Transverse colon (tissue), 4 donors: ENCODE measurements at regions not wholly inside any gene's neighbourhood (a gene's known extent, or its start where the extent isn't known, plus 50 kb on each side); places are given as distances from the start of the nearest gene placed in this dataset.

Experiments
- DNase-seq: peaks from one replicate; pipeline ENCODE4 v3.0.0-alpha.2; 2019
- H3K27ac ChIP-seq, 4 donors: fragments of 200-600 bp; sonication (generic); 2 replicates each; pipeline ENCODE4 v1.5.1; 2016 to 2018; ENCODE audit warnings: inconsistent platforms in 4 of 4
- H3K27me3 ChIP-seq: fragments of 200-600 bp; sonication (generic); 2 replicates; pipeline ENCODE4 v1.5.1; 2017; ENCODE audit warnings: inconsistent platforms
- H3K36me3 ChIP-seq, 4 donors: fragments of 200-600 bp; sonication (generic); 2 replicates each; pipeline ENCODE4 v1.5.1; 2017 to 2019; ENCODE audit warnings: inconsistent platforms in 4 of 4
- H3K4me1 ChIP-seq, 4 donors: fragments of 200-600 bp; sonication (generic); 2 replicates each; pipeline ENCODE4 v1.5.1; 2017 to 2020; ENCODE audit warnings: inconsistent platforms in 4 of 4
- H3K4me3 ChIP-seq, 4 donors: fragments of 200-600 bp; sonication (generic); 1 replicate in 1 of 4; 2 replicates in 3 of 4; pipeline versions ENCODE4 v1.5.1 to v1.6.1; 2017 to 2019; ENCODE audit warnings: inconsistent platforms in 4 of 4
- H3K9me3 ChIP-seq, 2 donors: fragments of 200-600 bp; sonication (generic); 2 replicates each; pipeline ENCODE4 v1.5.1; 2017 to 2019; ENCODE audit warnings: inconsistent platforms in 2 of 2
- EP300 ChIP-seq: sonication (generic); formaldehyde crosslinking; IDR thresholded peaks from one replicate; pipeline ENCODE4 v1.6.1; 2017; ENCODE audit warnings: antibody characterized with exemption, low read depth
- POLR2A ChIP-seq: fragments of 450-650 bp; IDR thresholded peaks from one replicate; pipeline ENCODE4 v1.6.1; 2016; ENCODE audit warnings: antibody characterized with exemption, mild to moderate bottlenecking, moderate library complexity
- POLR2AphosphoS5 ChIP-seq, 3 donors: sonication (generic); formaldehyde crosslinking; IDR thresholded peaks; one replicate each; pipeline ENCODE4 v1.6.1; 2016; ENCODE audit warnings: antibody characterized with exemption in 3 of 3
- WGBS, 2 donors: methylation state at CpG; one replicate each; pipeline ENCODE4 v1.1.5; 2018; ENCODE audit warnings: low coverage in 1 of 2; 5-methylcytosine and 5-hydroxymethylcytosine counted together
- in situ Hi-C, 4 donors: fragments of 200-750 bp; cut with MboI; loops; one replicate each; pipeline versions ENCODE4 v1.15.0 to v1.15.1; 2017; ENCODE audit warnings: low sequenced_read_pairs in 3 of 4, low pct_ligation_motif_present in 1 of 4, low pct_unique_long_range_greater_than_20kb in 1 of 4
- intact Hi-C: fragments of 100-400 bp; cut with DNase I; formaldehyde crosslinking; loops from one replicate; pipeline ENCODE4 v1.15.1; 2023; ENCODE audit warnings: low total_unique reads
- TF ChIP-seq, protein P1 (sequence below), 5 experiments: fragments of 200-600 bp in 3 of 5; fragments of 450-650 bp in 2 of 5; sonication (generic) in 3 of 5; IDR thresholded peaks; 1 replicate in 2 of 5; 2 replicates in 3 of 5; pipeline ENCODE4 v1.5.1; 2016 to 2017; ENCODE audit warnings: antibody characterized with exemption in 5 of 5, inconsistent platforms in 3 of 5, mild to moderate bottlenecking in 2 of 5, moderate library complexity in 1 of 5

DNA sequence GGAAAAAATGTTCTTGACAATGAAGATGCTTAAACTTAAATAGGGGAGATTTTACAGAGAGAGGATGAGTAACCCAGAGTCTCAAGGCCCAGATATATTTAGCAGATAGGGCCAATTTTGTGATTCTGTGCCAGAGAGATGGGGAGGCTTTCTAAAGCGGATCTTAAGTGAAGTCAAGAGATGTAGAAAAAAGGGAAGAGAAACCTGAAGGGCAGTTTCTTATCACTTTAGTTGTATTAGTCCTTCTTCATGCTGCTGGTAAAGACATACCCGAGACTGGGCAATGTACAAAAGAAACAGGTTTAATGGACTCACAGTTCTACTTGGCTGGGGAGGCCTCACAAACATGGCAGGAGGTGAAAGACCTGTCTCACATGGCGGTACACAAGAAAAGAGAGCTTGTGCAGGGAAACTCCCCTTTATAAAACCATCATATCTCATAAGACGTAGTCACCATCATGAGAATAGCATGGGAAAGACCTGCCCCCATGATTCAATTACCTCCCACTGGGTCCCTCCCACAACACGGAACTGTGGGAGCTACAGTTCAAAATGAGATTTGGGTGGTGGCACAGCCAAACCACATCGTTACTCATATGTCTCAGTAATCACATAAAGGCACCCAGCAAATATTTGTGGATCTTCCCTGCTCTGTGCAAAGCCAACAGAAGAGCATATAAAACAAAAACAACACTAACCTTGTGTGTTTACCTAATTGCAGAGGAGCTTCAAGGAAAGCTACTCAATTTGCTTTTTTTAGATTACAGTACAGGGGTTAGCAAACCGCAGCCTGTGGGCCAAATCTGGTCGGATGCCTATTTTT is 102.6 kb upstream of the MYCBP2 start:
- Histone ChIP-seq H3K27ac (no peak overlapping the region), H3K9me3 (no peaks in the 10 kb centered on the region), H3K27me3 (no peaks in the 10 kb centered on the region), H3K4me3 (no peak overlapping the region), H3K36me3 (no peaks in the 10 kb centered on the region), H3K4me1 (no peaks in the 10 kb centered on the region)
- WGBS, 2 donors = 71% methylated on average over 5 to 8 of the region's 8 CpGs
- TF ChIP-seq POLR2AphosphoS5 (IDR thresholded peaks at IDR 0.05) (no peak), POLR2A (no peak), EP300 (no peak)
- TF ChIP-seq, protein P1, sequence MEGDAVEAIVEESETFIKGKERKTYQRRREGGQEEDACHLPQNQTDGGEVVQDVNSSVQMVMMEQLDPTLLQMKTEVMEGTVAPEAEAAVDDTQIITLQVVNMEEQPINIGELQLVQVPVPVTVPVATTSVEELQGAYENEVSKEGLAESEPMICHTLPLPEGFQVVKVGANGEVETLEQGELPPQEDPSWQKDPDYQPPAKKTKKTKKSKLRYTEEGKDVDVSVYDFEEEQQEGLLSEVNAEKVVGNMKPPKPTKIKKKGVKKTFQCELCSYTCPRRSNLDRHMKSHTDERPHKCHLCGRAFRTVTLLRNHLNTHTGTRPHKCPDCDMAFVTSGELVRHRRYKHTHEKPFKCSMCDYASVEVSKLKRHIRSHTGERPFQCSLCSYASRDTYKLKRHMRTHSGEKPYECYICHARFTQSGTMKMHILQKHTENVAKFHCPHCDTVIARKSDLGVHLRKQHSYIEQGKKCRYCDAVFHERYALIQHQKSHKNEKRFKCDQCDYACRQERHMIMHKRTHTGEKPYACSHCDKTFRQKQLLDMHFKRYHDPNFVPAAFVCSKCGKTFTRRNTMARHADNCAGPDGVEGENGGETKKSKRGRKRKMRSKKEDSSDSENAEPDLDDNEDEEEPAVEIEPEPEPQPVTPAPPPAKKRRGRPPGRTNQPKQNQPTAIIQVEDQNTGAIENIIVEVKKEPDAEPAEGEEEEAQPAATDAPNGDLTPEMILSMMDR (IDR thresholded peaks at IDR 0.05) = no peak
- DNase-seq = no peak
- intact Hi-C loops (no loop called here), in situ Hi-C loops (no loop called here)

DNA sequence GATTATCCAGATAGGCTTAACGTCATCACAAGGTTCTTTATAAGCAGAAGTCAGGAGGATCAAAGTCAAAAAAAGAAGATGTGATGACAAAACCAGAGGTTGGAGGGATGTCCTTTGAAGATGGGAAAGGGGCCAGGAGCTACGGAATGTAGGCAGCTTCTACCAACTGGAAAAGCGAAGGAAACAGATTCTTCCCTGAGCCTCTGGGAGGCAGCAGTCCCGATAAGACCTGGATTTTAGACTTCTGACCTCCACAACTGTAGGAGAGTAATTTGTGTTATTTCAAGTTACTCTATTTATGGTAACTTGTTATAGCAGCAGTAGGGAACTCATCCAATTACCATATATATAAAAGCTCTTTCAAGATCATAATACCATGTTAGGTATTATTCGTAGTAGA is 98.8 kb upstream of the MYCBP2 start:
- intact Hi-C loops (no loop called here), in situ Hi-C loops (no loop called here)
- no peak for DNase-seq
- Histone ChIP-seq H3K36me3 (no peaks in the 10 kb centered on the region), H3K4me3 (no peak overlapping the region), H3K27me3 (no peaks in the 10 kb centered on the region), H3K27ac (no peak overlapping the region), H3K9me3 (no peaks in the 10 kb centered on the region), H3K4me1 (no peaks in the 10 kb centered on the region)
- WGBS, 2 donors = 77 to 78% methylated on average over 5 of the region's 5 CpGs
- TF ChIP-seq EP300 (no peak), POLR2A (no peak), POLR2AphosphoS5 (IDR thresholded peaks at IDR 0.05) (no peak)
- TF ChIP-seq, protein P1 (IDR thresholded peaks at IDR 0.05) = no peak

DNA sequence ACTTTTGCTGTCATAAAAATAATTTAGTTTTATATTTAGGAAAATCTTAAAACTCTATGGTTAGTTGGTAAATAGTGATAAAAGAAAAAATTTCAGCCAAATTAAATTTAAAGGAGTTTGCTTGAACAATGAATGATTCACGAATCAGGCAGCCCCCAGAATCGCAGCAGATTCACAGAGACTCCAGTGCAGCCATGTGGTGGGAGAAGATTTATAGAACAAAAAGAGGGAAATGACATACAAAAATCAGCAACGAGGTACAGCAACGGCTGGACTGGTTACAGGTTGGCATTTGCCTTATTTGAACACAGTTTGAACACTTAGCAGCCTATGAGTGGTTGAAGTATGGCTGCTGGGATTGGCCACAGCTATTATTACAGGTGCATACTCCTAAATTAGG is 96.4 kb upstream of the MYCBP2 start:
- intact Hi-C loops (no loop called here), in situ Hi-C loops (no loop called here)
- no peaks in the 10 kb centered on the region for H3K4me1 ChIP-seq
- WGBS, 2 donors = 55% methylated on average over 4 of the region's 4 CpGs; no CpG with 5 or more reads in 1 of the 2 donors
- no peak overlapping the region for H3K4me3 ChIP-seq
- H3K27me3 ChIP-seq = no peaks in the 10 kb centered on the region
- no peaks in the 10 kb centered on the region for H3K36me3 ChIP-seq
- TF ChIP-seq EP300 = no peak
- TF ChIP-seq, protein P1 (IDR thresholded peaks at IDR 0.05) = no peak
- TF ChIP-seq POLR2A = no peak
- no peak for TF ChIP-seq POLR2AphosphoS5 (IDR thresholded peaks at IDR 0.05)
- DNase-seq = no peak
- no peak overlapping the region for H3K27ac ChIP-seq
- no peaks in the 10 kb centered on the region for H3K9me3 ChIP-seq

DNA sequence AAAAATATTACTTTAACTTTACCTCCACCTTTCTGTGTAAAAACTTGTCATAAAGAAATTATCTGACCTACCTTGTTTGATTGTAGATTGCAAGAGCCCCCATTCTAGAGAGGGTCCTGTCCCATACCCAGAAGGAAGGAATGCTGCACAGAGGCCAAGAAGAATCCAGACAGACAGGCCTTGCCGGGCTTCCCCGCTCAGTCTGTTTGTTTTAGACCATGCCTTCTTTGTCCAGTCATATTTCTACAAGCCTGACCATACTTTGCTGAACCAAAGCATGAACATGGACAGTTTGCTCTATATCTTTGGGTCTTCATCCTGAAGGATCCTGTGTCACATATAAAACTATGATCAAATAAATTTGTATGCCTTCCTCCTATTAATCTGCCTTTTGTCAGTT is 95.8 kb upstream of the MYCBP2 start:
- H3K27me3 ChIP-seq = no peaks in the 10 kb centered on the region
- DNase-seq = no peak
- no peaks in the 10 kb centered on the region for H3K4me1 ChIP-seq
- H3K4me3 ChIP-seq = no peak overlapping the region
- in situ Hi-C loops (no loop called here), intact Hi-C loops (no loop called here)
- H3K27ac ChIP-seq = no peak overlapping the region
- TF ChIP-seq POLR2AphosphoS5 (IDR thresholded peaks at IDR 0.05) (no peak), POLR2A (no peak)
- TF ChIP-seq, protein P1 (IDR thresholded peaks at IDR 0.05) = no peak
- no peaks in the 10 kb centered on the region for H3K9me3 ChIP-seq
- WGBS, 2 donors = 68 to 80% methylated on average over 2 of the region's 2 CpGs
- no peaks in the 10 kb centered on the region for H3K36me3 ChIP-seq
